ENCODE measurements at regions not wholly inside any gene's neighbourhood (a gene's known extent, or its start where the extent isn't known, plus 50 kb on each side); places are given as distances from the start of the nearest gene placed in this dataset.

- ChIA-PET CTCF (interaction anchor here (1.1 kb wide), 1 partner anchor 10 kb away, joined by 4 read pairs; no protein-coding TSS in a partner anchor), POLR2A (no interaction called here)
- TF ChIP-seq CTCF (IDR thresholded peaks at IDR 0.05; ENCODE audit: control extremely low read depth, extremely low read depth, low read depth, missing control alignments): no peak
- DNase-seq (ENCODE audit: extremely low spot score): no peak
These were observed 178.0 kb downstream of the KATNIP start for GRCh38 chr16:27727941-27728340.

- no peak for DNase-seq (ENCODE audit: extremely low spot score)
- ChIA-PET CTCF (interaction anchor here (1.1 kb wide), 1 partner anchor 11 kb away, joined by 4 read pairs; no protein-coding TSS in a partner anchor), POLR2A (no interaction called here)
- TF ChIP-seq CTCF (IDR thresholded peaks at IDR 0.05; ENCODE audit: control extremely low read depth, extremely low read depth, low read depth, missing control alignments): no peak
These were observed 178.7 kb downstream of the KATNIP start for GRCh38 chr16:27728691-27729090.

- no peak for DNase-seq (ENCODE audit: extremely low spot score)
- TF ChIP-seq CTCF (IDR thresholded peaks at IDR 0.05; ENCODE audit: control extremely low read depth, extremely low read depth, low read depth, missing control alignments): no peak
- CTCF ChIA-PET: interaction anchor here (1.0 kb wide), 1 partner anchor 10 kb away, joined by 3 read pairs; no protein-coding TSS in a partner anchor
- POLR2A ChIA-PET: interaction anchor here (0.6 kb wide), 1 partner anchor 1211 kb away, joined by 4 read pairs; no protein-coding TSS in a partner anchor
These were observed 179.8 kb downstream of the KATNIP start for GRCh38 chr16:27729516-27730304.

GRCh38 chr16:27730661-27731210, 180.8 kb downstream of the KATNIP start:
- DNase-seq (ENCODE audit: extremely low spot score): no peak
- TF ChIP-seq CTCF (IDR thresholded peaks at IDR 0.05; ENCODE audit: control extremely low read depth, extremely low read depth, low read depth, missing control alignments): no peak
- CTCF ChIA-PET: interaction anchor here (1.4 to 1.6 kb wide), 2 partner anchors 9 to 11 kb away, joined by 3 to 6 read pairs; no protein-coding TSS in a partner anchor
- POLR2A ChIA-PET: interaction anchor here (0.6 kb wide), 1 partner anchor 1210 kb away, joined by 4 read pairs; no protein-coding TSS in a partner anchor

- CTCF ChIA-PET: interaction anchor here (1.3 kb wide), 1 partner anchor 11 kb away, joined by 4 read pairs; no protein-coding TSS in a partner anchor
- POLR2A ChIA-PET: no interaction called here
- no peak for TF ChIP-seq CTCF (IDR thresholded peaks at IDR 0.05; ENCODE audit: control extremely low read depth, extremely low read depth, low read depth, missing control alignments)
- no peak for DNase-seq (ENCODE audit: extremely low spot score)
These were observed 185.1 kb downstream of the KATNIP start for GRCh38 chr16:27735031-27735430.

GRCh38 chr16:27736431-27736830, 186.5 kb downstream of the KATNIP start:
- CTCF ChIA-PET: interaction anchor here (1.3 kb wide), 1 partner anchor 9 kb away, joined by 4 read pairs; no protein-coding TSS in a partner anchor
- TF ChIP-seq CTCF (IDR thresholded peaks at IDR 0.05; ENCODE audit: control extremely low read depth, extremely low read depth, low read depth, missing control alignments): no peak
- no peak for DNase-seq (ENCODE audit: extremely low spot score)
- POLR2A ChIA-PET: no interaction called here
